HL-60/S4 treated with retinoic acid at 250 ng/mL for 4 days and 3 days (cell line): ENCODE measurements at regions not wholly inside any gene's neighbourhood (a gene's known extent, or its start where the extent isn't known, plus 50 kb on each side); places are given as distances from the start of the nearest gene placed in this dataset.

Experiments
- in situ Hi-C: fragments of 300-500 bp; cut with MboI; formaldehyde crosslinking; loops from 2 replicates; pipeline ENCODE4 v1.7.0; 2022; ENCODE audit warnings: low sequenced_read_pairs

DNA sequence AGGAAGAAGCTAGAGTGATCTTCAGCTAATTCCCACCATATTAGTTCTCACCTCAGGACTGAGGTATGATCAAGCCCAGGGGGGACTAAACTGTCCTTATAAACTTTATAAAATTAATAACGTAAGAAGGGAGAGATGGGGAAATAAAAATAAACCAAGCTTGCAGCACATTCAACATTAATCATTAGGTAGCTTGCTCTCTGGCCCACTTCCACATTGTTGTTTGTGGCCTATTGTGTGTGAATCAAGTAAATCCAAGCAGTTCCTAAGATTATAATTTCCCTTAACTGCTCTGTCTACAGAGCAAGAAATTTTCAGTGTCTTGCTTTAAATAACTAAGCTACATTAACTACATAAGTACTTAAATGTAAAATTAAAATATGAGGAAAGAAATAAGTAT, 131.3 kb upstream of the ABCA1 start:
- in situ Hi-C loops, result no loop called here

DNA sequence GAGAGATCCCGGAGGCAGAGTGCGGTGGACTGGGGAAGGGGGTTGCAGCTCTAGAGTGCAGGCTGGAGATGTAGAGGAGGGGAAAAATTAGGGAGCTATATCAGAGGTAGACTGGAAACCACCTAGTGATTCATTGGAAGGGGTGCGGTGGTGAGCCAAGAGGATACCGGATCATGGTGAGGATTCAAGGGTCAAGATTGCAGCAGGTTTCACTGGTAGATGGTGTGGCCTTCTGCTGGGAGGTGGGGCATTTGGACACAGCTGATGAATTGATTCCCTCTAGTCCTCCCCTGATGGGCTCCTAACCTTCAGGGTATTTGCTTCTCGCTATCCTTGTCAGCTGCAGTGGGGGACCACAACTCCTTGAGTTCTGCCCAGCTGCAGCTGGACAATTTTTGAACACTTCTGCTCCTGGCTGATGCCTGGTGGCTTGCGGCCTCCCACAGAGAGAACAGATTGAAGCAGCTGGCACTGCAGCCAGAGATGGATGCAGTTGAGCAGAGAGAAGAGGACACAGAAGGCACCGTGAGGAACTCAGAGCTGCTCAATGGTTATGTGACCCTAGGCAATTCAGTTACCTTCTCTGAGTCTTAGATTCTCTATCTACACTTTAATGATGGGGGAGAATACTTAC, 134.4 kb upstream of the ABCA1 start:
- in situ Hi-C loops, result no loop called here

DNA sequence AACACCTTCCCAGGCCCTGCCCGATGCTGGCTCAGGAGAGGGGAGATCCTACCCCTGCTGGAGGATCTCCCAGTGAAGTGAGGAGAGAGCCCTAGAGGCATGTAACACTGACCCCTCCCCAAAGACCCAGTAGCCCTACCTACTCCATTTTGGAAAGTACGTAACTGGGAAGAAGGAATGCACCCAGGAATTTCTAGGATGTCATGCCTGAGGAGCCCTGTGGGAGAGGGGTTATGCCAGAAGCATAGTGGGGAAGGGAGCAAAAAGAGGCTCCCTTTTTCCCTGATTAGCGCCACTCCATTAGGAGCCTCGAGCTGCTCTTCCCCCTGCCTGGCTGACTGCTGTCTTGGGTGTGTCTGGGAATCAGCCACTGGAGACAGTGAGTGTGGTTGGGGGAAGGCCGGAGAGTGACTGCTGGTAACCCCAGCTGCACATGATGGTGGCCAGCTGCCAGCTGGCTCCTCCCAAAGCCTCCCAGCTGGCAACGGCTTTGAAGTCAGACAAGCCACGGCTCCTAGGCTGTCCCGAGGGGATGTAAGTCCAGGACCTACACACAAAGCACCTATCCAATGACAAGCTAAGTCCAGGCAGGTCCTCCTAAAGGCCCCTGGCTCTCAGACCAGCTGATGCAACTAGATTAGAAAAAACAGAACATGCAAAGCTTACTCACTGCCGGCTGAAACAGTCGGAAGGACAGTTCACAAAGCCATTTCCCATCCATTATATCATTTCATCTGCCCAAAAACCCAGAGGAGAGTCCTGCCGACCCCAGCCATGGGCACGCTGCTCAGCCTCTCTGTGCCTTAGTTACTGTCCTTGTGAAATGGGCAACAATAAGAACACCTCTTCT, 136.5 kb upstream of the ABCA1 start:
- in situ Hi-C loops, result no loop called here

DNA sequence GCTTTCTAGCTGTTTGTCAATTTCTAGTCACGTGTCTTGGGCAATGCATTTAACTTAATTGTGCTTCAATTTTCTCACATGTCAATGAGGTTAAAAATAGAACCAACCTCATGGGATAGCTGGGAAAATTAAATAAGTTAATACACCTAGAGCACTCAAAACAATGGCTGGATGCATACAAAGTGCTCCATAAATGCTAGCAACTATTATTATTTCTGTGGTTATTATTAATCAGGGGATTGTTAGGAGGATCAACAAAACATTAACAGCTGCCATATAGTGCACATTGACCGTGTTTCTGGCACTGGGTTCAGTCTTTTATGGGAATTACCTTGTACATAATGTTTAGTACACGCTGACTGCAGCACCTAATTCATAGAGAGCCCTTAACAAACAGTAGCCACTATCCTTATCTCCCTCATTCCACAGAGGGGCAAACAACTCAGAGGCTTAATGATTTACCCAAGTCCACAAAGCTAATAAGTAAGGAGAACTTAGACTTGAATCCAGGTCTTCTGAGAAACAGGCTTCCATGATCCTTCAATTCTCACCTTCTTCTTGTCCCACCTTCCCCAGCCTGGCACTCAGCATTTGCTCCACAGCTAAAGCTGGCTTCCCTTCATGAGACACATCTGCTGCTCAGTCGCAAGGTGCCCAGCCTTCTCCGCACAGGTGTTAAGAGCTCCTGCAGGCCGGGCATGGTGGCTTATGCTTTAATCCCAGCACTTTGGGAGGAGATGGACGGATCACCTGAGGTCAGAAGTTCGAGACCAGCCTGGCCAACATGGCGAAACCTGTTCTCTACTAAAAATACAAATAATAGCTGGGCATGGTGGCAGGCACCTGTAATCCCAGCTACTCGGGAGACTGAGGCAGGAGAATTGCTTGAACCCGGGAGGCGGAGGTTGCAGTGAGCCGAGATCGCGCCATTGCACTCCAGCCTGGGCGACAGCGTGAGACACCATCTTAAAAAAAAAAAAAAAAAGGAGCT, 137.4 kb upstream of the ABCA1 start:
- in situ Hi-C loops, result no loop called here

DNA sequence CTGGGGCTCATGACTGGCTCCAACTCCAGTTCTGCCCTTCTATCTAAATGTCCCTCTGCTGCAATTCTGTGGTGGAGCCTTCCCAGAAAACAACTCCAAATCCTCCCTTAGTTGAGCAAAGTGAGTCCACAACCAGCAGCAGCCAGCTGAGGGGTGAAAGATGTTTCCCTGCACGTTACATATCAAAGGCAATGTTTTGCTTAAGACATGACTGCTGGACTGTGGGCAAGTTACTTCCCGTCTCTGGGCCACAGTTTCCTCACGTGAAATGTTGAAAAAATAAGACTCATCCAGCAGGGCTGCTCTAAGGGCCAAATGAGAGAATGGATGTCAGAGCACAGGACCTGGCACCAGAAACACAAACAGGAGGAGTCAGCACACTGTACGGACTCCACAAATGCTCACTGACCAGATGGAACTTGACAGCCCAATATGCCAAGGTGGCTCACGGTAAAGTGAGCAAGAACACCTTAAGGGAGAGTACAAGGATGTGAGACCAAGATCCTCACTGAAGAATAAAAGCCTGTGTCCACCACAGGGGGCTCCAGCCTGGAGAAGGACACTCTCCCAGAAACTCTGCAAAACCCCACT, 138.4 kb upstream of the ABCA1 start:
- in situ Hi-C loops, result no loop called here

DNA sequence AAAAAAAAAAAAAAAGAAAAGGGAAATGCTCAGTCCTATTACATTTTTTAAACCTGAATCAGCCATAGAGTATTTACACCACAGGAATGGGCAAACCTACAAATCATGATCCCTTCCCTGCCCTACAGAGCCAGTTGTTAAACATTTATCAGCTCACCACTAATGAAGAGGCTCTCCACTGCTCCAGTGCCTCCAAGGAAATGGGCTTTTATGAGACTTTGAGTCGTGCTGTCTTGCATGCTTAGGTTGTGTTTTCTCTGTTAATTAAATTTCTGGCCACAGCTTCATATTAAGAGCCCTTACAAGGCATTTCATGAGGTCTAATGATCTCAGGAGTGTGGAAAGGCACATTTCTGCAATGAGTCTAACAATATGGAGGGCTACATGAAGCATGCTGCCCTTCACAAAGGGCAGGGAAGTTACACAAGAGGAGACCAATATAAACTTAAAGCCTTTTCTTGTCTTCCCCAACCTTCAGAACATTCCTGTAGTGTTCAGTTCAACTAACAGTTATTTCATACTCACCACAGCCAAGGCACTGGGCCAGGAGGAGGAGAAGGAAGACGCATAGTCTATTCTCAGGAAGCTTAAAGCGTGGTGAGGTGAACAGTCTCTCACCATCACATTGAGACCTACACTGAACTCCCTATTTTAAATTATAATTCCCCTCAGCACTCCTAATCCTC, 140.1 kb upstream of the ABCA1 start:
- in situ Hi-C loops, result no loop called here

DNA sequence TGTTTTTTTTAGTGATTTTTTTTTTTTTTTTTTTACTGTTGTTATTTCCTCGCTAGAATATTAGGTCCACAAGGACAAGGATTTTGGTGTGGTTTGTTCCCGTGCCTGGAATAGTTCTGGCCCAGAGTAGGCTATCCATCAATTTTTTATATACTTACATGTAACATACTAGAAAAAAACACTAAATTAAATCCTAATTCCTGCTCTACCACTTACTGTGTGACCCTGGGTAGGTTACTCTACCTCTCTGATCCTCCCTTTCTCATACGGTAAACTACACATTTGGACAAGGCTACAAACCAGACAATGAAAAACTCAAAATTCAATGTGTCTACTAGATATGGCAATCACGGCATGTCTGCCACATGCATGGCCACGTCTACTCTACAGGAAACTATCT, 141.3 kb upstream of the ABCA1 start:
- in situ Hi-C loops, result no loop called here

DNA sequence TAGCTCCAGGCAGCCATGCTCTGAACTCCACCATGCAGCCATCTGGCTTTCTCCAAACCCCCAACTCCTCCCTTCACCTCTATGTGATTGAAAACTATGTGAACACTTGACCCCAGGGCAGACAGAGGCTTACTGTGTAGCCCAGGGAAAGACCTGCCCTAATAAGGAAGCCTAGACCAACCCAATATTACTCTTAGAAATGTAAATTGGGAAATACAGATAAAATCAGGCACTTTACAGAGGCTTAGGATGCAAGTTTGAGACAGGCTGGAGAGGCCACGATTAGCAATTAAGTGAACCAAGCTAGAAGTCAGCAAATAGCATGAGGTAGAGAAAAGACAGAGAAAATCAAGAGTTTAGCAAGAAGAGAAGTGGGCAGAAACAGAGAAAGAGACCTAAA, 141.7 kb upstream of the ABCA1 start:
- in situ Hi-C loops, result no loop called here

DNA sequence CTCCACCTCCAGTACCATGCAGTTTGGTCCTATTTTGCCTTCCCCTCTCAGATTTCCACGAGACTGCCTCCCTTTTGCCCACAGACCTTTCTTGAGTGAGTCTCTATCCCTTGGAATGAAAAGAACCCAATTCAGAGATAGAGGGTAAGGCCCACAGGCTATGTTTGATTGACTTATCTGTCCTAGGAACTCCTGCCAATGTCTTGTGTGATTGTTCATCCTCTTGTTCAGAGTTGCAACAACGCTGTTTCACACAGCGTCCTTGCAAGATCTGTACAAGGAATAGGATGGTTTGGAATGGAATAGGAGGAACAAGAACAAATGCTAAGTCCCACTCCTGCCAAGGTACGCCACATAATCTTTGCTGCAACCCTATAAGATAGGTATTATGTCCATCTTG, 142.2 kb upstream of the ABCA1 start:
- in situ Hi-C loops, result no loop called here

DNA sequence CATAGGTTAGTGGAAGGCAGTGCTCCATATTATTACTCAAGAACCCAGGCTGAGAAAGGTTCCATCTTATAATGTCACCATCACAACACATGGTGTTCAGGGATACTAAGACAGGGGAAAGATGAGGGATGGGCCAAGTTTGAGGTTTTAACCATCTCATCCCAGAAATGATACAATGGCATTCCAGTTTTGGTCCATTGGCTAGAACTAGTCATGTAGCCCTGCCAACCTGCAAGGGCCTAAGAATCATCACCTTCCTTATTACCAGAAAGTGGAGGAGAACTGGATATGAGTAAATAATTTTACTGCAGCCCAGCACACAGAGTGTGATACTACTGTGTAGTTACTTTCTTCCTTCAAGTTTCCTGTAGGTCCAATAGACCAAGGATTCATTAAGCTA, 144.5 kb upstream of the ABCA1 start:
- in situ Hi-C loops, result no loop called here

DNA sequence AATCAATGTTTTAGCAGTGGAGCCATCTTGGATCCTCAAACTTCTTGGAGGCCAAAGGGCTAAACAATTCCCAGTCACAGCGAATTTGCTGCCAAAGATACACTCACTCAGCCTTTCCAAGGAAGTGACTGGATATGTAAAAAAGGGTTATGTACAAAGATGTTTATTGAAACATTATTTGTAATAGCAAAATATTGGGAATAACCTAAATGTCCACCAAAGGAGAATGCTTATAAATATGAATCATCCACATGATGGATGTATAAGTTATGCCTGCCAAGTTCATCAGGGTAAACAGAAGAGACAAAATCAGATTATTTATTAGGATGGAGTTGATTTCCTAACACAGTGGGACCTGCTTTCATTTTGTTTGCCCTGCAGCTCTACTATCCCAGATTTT, 145.2 kb upstream of the ABCA1 start:
- in situ Hi-C loops, result no loop called here

DNA sequence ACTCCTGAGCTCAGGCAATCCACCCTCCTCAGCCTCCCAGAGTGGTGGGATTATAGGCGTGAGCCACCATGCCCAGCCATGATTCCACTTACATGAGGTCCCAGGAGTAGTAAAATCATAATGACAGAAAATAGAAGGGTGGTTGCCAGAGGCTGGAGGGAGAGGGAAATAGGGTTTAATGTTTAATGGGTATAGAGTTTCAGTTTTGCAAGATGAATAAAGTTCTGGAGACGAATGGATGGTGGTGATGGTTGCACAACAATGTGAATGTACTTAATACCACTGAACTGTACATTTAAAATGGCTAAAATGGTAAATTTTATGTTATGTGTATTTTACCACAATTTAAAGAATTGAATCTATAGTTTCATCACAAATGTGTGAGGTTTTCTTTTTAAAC, 146.5 kb upstream of the ABCA1 start:
- in situ Hi-C loops, result no loop called here

DNA sequence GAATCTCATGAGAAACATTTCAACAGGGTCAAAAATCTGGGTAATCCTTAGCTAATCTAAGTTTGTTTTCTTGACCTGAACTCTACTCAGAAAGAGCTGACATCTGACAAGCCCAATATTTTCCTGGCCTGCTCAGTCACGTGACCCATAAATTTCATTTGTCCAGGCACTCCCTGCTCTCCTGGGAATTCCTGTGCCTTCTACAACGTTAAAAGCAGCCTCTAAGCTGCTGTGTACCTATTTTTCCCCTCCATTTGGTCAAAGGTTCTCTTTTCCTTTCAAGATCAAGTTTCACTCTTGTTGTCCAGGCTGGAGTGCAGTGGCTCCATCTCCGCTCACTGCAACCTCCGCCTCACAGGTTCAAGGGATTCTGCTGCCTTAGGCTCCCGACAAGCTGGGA, 148.8 kb upstream of the ABCA1 start:
- in situ Hi-C loops, result no loop called here

DNA sequence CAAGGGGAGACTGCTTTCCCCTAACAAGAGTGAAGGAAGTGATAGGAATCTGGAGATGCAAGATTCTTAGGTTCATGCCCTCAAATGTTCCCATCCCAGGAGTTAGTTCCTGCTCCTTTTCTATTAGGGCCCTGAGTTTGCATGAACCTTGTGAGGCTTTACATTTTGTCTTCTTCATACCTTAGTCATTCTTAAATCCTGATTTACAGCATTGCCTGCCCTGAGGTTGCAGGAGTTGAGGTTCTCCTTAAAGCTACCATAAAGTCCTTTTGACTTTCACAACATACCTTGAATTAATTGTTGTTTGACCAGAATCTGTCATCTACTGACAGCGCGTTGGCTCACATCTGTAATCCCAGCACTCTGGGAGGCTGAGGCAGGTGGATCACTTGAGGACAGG, 151.5 kb upstream of the ABCA1 start:
- in situ Hi-C loops, result no loop called here

DNA sequence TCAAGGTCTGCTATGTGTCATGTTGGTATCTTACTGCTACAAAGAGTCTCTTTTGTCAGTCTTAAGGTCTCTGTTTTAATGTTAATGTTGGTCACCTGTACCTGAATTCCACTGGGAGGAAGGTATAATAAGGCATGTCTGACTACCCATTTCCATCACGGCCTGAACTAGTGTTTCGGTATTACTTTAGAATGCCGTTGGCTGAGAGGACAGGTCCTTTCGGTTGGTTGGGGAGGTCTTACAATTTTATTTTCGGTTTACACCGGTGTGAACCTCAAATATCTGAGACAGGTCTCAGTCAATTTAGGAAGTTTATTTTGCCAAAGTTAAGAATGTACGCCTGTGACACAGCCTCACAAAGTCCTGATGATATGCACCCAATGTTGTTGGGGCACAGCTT, 154.9 kb upstream of the ABCA1 start:
- in situ Hi-C loops, result no loop called here

DNA sequence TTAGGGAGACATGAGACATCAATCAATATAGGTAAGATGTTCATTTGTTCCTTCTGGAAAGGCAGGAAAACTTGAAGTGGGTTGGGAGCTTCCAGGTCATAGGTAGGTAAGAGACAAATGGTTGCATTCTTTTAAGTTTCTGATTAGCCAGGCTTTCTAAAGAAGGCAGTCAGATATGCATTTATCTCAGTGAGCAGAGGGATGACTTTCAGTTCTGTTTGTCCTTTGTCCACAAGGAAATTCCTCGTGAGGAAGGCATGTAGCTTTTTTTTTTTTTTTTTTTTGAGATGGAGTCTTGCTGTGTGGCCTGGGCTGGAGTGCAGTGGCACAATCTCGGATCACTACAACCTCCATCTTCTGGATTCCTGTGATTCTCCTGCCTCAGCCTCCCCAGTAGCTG, 155.3 kb upstream of the ABCA1 start:
- in situ Hi-C loops, result no loop called here

DNA sequence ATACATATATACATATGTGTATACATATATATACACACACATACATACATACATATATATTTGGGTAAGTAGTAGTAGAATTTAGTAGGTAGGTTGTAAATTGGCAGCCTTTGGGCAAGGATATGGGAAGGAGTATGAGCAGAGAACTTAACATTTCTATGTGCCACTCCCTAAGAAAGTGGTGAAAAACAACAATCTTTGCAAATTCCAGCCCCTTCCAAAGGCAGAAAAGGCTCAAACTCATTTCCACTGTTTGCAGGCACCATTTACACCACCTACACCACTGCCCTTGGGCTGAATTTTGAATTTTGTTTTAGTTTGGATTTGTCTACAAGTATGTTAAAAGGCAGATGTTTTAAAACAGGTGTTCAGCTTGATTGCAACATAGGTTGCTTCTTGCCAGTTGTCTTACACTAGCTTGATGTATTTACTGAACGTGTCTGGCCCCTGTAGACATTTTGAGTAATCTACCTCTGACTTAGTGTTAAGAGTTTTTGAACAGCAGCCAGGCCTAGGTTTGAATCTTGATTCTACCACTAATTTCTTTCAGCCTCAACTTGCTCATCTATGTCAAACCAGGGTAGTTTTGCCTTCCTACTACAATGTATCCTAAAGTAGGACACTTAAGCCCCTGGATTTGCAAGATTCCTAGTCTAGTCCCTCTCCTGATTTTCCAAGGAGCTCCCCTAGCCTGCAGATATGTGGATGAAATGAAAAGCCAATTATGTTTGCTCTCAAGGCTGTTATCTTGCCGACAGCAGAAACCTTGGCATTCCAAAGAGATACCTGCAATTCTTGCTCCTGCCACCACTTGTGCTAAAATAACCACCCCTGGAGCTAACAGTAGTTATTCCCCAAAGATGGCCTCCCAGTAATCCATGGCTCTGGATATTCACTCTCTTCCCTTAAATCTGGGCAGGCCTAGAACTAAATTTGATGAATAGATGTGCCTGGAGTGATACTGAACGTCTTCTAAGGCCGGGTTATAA, 156.2 kb upstream of the SLC44A1 start:
- in situ Hi-C loops, result no loop called here

DNA sequence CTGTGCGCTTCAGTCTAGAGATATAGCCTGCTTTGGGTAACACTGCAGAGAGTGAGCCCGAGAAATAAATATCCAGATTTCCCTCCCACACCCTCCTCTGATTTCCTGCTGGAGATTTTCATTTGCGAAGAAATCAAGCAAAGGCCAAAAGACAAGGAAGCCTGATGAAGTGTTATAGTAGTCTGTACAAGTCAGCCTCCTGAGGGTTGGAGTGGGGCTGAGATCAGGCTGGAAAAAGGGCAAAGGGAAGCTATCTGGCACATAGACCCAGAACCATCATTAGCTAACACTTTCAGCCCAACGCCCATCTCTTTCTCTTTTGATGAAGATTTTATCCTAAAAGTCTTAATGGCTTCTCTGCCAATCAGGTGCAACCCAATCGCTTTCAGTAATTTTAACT, 154.6 kb upstream of the SLC44A1 start:
- in situ Hi-C loops, result no loop called here

DNA sequence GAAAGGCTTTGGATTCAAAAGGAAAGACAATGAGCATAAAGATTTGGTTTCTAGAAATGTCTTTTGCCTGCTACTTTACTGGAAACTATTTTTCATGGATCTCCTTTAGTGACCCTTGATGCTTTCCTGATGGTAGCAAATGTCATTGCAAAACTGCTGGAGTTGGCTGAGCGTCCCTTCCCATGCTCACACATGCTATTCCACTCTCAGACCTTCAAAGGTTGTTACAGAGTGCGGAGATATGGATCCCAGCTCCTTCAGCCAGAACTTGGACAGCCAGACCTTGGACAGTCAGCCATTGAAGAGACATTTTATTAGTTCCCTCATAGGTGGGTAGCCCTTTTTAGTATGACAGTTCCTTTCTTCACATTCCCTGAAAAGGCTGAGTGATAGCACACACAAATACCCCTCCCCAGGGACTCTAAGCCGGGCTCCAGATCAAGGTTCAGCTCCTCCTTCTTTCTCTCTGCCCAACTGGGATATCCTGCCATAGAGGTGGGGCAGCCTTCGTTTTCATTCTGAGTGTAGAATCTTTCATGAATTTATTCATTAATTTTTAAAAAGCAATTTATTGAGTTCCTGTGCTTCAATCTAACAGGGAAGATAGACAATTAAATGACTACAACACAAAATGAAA, 153.3 kb upstream of the SLC44A1 start:
- in situ Hi-C loops, result no loop called here
